GM18508 (cell line): ENCODE measurements at regions not wholly inside any gene's neighbourhood (a gene's known extent, or its start where the extent isn't known, plus 50 kb on each side); places are given as distances from the start of the nearest gene placed in this dataset.
"Not testable (repeated sequence)": the region's sequence is repeated elsewhere in the genome, so short reads cannot be mapped to it uniquely, and the experiment has no call there.

Experiments used
- ATAC-seq: cut with Tn5 transposase; IDR thresholded peaks from one replicate; pipeline ENCODE4 v1.9.1; 2021; ENCODE audit warnings: moderate number of reproducible peaks; ENCODE audit not compliant: insufficient read depth, unreplicated experiment

GRCh38 chr22:49006207-49007012 lies 821.3 kb downstream of the BRD1 start:
- ATAC-seq, result no peak

- ATAC-seq, result no peak
Measured at GRCh38 chr22:49005557-49005956, 822.1 kb downstream of the BRD1 start.

GRCh38 chr22:49004484-49005399 lies 822.9 kb downstream of the BRD1 start:
- no peak for ATAC-seq

- not testable (repeated sequence) for ATAC-seq
Measured at GRCh38 chr22:48997605-48998004, 830.1 kb downstream of the BRD1 start.

- ATAC-seq, result no peak
Measured at GRCh38 chr22:48993655-48994054, 834.0 kb downstream of the BRD1 start.

- ATAC-seq, result no peak
Measured at GRCh38 chr22:48984639-48985038, 843.0 kb downstream of the BRD1 start.

- ATAC-seq, result no peak
Measured at GRCh38 chr22:48982321-48982905, 845.3 kb downstream of the BRD1 start.

GRCh38 chr22:48981371-48982061 lies 846.2 kb downstream of the BRD1 start:
- no peak for ATAC-seq

GRCh38 chr22:48980918-48981317 lies 846.8 kb downstream of the BRD1 start:
- no peak for ATAC-seq

GRCh38 chr22:48980409-48980808 lies 847.3 kb downstream of the BRD1 start:
- ATAC-seq, result no peak

GRCh38 chr22:48979482-48979881 lies 848.2 kb downstream of the BRD1 start:
- no peak for ATAC-seq

- ATAC-seq, result no peak
Measured at GRCh38 chr22:48976556-48977535, 850.8 kb downstream of the BRD1 start.

- ATAC-seq, result no peak
Measured at GRCh38 chr22:48975886-48976285, 851.8 kb downstream of the BRD1 start.

GRCh38 chr22:48975316-48975741 lies 852.3 kb downstream of the BRD1 start:
- ATAC-seq, result no peak

- no peak for ATAC-seq
Measured at GRCh38 chr22:48974443-48975315, 853.0 kb downstream of the BRD1 start.

GRCh38 chr22:48973694-48974041 lies 854.0 kb downstream of the BRD1 start:
- no peak for ATAC-seq

- ATAC-seq, result no peak
Measured at GRCh38 chr22:48972979-48973693, 854.5 kb downstream of the BRD1 start.
